Endothelial cell of umbilical vein (primary cell): ENCODE measurements at regions not wholly inside any gene's neighbourhood (a gene's known extent, or its start where the extent isn't known, plus 50 kb on each side); places are given as distances from the start of the nearest gene placed in this dataset.

Experiments used
- POLR2A ChIP-seq: IDR thresholded peaks from 2 replicates; pipeline ENCODE4 v1.6.1; 2012; ENCODE audit warnings: low read depth, mild to moderate bottlenecking, control low read depth, low read length
- TF ChIP-seq, protein P1 (sequence below), 2 donors: IDR thresholded peaks; 1 replicate in 1 of 2; 2 replicates in 1 of 2; pipeline ENCODE4 v1.5.1; 2011; ENCODE audit warnings: low read length in 2 of 2, mild to moderate bottlenecking in 2 of 2, moderate library complexity in 2 of 2, control low read depth in 1 of 2, inconsistent platforms in 1 of 2, low read depth in 1 of 2; ENCODE audit not compliant: insufficient read depth in 1 of 2; ENCODE audit errors: extremely low read depth in 1 of 2

DNA sequence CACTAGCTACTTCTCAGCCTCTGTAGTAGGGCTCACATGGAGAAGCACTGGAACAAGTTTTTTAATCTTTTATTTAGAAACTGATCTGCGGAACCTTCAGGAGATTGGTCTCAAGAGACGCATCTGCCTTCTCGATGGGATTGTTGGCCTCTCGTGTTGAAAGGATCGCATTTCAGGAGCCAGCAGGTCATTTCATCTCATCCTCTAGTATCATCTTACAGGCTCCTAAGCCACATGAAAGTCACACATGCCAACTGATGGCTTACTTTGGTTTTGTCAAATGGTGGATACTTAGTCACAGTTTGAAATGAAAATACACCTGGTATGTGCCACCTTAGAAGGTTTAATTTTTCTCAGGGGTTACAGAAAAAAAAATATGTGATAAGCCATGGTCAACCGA, 1703.6 kb downstream of the EFNB2 start:
- TF ChIP-seq, protein P1, sequence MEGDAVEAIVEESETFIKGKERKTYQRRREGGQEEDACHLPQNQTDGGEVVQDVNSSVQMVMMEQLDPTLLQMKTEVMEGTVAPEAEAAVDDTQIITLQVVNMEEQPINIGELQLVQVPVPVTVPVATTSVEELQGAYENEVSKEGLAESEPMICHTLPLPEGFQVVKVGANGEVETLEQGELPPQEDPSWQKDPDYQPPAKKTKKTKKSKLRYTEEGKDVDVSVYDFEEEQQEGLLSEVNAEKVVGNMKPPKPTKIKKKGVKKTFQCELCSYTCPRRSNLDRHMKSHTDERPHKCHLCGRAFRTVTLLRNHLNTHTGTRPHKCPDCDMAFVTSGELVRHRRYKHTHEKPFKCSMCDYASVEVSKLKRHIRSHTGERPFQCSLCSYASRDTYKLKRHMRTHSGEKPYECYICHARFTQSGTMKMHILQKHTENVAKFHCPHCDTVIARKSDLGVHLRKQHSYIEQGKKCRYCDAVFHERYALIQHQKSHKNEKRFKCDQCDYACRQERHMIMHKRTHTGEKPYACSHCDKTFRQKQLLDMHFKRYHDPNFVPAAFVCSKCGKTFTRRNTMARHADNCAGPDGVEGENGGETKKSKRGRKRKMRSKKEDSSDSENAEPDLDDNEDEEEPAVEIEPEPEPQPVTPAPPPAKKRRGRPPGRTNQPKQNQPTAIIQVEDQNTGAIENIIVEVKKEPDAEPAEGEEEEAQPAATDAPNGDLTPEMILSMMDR (IDR thresholded peaks at IDR 0.05; ENCODE audit: extremely low read depth in 1 of 2, insufficient read depth in 1 of 2, low read depth in 1 of 2, low read length in 2 of 2), result no peak
- no peak for TF ChIP-seq POLR2A
